WTC11 (cell line): ENCODE measurements at regions not wholly inside any gene's neighbourhood (a gene's known extent, or its start where the extent isn't known, plus 50 kb on each side); places are given as distances from the start of the nearest gene placed in this dataset.
A peak's percentile ranks its signal among the peaks of the same experiment; 100 is the strongest.

Source experiments
- ATAC-seq: fragments of 200-7000 bp; cut with Tn5 transposase; 2 replicates; pipeline ENCODE4 v1.10.0; 2021; ENCODE audit warnings: mild to moderate bottlenecking, moderate library complexity
- CTCF ChIA-PET: fragments of 300-600 bp; sonication (Branson Sonifier 250); formaldehyde crosslinking; loops from one replicate; lab custom pipeline; 2021; ENCODE audit warnings: antibody characterized with exemption; lab: Charles Lee
- POLR2A ChIA-PET: fragments of 350-600 bp; sonication (Branson Sonifier 250); formaldehyde crosslinking; loops from one replicate; lab custom pipeline; 2021; ENCODE audit warnings: antibody characterized with exemption; lab: Charles Lee
- DNase-seq: peaks from one replicate; pipeline ENCODE4 v3.0.0; 2021; ENCODE audit warnings: low spot score
- H3K27ac Mint-ChIP-seq: 2 replicates; pipeline ENCODE4 v1.8.0; 2021; ENCODE audit warnings: mixed read lengths
- H3K27me3 Mint-ChIP-seq: 2 replicates; pipeline ENCODE4 v1.8.0; 2021; ENCODE audit warnings: low read depth, mild to moderate bottlenecking, moderate library complexity, mixed read lengths
- H3K36me3 Mint-ChIP-seq: 2 replicates; pipeline ENCODE4 v1.8.0; 2021; ENCODE audit warnings: mixed read lengths
- H3K4me1 Mint-ChIP-seq: 2 replicates; pipeline ENCODE4 v1.8.0; 2022; ENCODE audit warnings: mixed read lengths
- H3K4me3 Mint-ChIP-seq: 2 replicates; pipeline ENCODE4 v1.8.0; 2021; ENCODE audit warnings: mild to moderate bottlenecking, moderate library complexity, mixed read lengths
- H3K9me3 Mint-ChIP-seq: 2 replicates; pipeline ENCODE4 v1.8.0; 2021; ENCODE audit warnings: mixed read lengths
- AFF4 ChIP-seq: sonication (generic); formaldehyde crosslinking; IDR thresholded peaks from 2 replicates; pipeline ENCODE4 v1.8.1; 2023; ENCODE audit warnings: mild to moderate bottlenecking, missing genetic modification reagents, borderline replicate concordance
- CREB1 ChIP-seq: sonication (generic); formaldehyde crosslinking; IDR thresholded peaks from 2 replicates; pipeline ENCODE4 v1.8.0; 2023; ENCODE audit warnings: mild to moderate bottlenecking, missing genetic modification reagents
- CREM ChIP-seq: sonication (generic); formaldehyde crosslinking; IDR thresholded peaks from 2 replicates; pipeline ENCODE4 v1.8.1; 2022; ENCODE audit warnings: mild to moderate bottlenecking, missing genetic modification reagents, moderate library complexity
- E2F5 ChIP-seq: sonication (generic); formaldehyde crosslinking; IDR thresholded peaks from 2 replicates; pipeline ENCODE4 v1.8.1; 2022; ENCODE audit warnings: mild to moderate bottlenecking, moderate library complexity, missing genetic modification reagents
- ESRRA ChIP-seq: sonication (generic); formaldehyde crosslinking; IDR thresholded peaks from 2 replicates; pipeline ENCODE4 v1.8.1; 2022; ENCODE audit warnings: mild to moderate bottlenecking, missing genetic modification reagents, borderline replicate concordance
- IRF1 ChIP-seq: sonication (generic); formaldehyde crosslinking; IDR thresholded peaks from 2 replicates; pipeline ENCODE4 v1.8.0; 2023; ENCODE audit warnings: missing genetic modification reagents
- TEAD4 ChIP-seq: sonication (generic); formaldehyde crosslinking; IDR thresholded peaks from 2 replicates; pipeline ENCODE4 v1.8.0; 2022; ENCODE audit warnings: mild to moderate bottlenecking, missing genetic modification reagents
- USF1 ChIP-seq: sonication (generic); formaldehyde crosslinking; IDR thresholded peaks from 2 replicates; pipeline ENCODE4 v1.8.0; 2022; ENCODE audit warnings: mild to moderate bottlenecking, missing genetic modification reagents
- ZNF281 ChIP-seq: sonication (generic); formaldehyde crosslinking; IDR thresholded peaks from 2 replicates; pipeline ENCODE4 v1.8.0; 2023; ENCODE audit warnings: mild to moderate bottlenecking, missing genetic modification reagents
- ZNF396 ChIP-seq: fragments of 250-450 bp; sonication (Bioruptor Pico); IDR thresholded peaks from 2 replicates; pipeline ENCODE4 v1.8.0; 2021; ENCODE audit warnings: mild to moderate bottlenecking, moderate library complexity, borderline replicate concordance
- TF ChIP-seq, protein P1 (sequence below): sonication (generic); formaldehyde crosslinking; IDR thresholded peaks from 2 replicates; pipeline ENCODE4 v1.8.1; 2022; ENCODE audit warnings: low read depth, mild to moderate bottlenecking, moderate library complexity, missing genetic modification reagents, borderline replicate concordance
- TF ChIP-seq, protein P2 (sequence below): sonication (generic); formaldehyde crosslinking; IDR thresholded peaks from 2 replicates; pipeline ENCODE4 v1.8.1; 2022; ENCODE audit warnings: missing genetic modification reagents, borderline replicate concordance
- TF ChIP-seq, protein P3 (sequence below): sonication (generic); formaldehyde crosslinking; IDR thresholded peaks from 2 replicates; pipeline ENCODE4 v1.8.1; 2022; ENCODE audit warnings: mild to moderate bottlenecking, missing genetic modification reagents, moderate library complexity, borderline replicate concordance
- TF ChIP-seq, protein P4 (sequence below): sonication (generic); formaldehyde crosslinking; IDR thresholded peaks from 2 replicates; pipeline ENCODE4 v1.8.1; 2023; ENCODE audit warnings: mild to moderate bottlenecking, missing genetic modification reagents, moderate library complexity
- TF ChIP-seq, protein P5 (sequence below): sonication (generic); formaldehyde crosslinking; IDR thresholded peaks from 2 replicates; pipeline ENCODE4 v1.8.0; 2022; ENCODE audit warnings: missing genetic modification reagents

DNA sequence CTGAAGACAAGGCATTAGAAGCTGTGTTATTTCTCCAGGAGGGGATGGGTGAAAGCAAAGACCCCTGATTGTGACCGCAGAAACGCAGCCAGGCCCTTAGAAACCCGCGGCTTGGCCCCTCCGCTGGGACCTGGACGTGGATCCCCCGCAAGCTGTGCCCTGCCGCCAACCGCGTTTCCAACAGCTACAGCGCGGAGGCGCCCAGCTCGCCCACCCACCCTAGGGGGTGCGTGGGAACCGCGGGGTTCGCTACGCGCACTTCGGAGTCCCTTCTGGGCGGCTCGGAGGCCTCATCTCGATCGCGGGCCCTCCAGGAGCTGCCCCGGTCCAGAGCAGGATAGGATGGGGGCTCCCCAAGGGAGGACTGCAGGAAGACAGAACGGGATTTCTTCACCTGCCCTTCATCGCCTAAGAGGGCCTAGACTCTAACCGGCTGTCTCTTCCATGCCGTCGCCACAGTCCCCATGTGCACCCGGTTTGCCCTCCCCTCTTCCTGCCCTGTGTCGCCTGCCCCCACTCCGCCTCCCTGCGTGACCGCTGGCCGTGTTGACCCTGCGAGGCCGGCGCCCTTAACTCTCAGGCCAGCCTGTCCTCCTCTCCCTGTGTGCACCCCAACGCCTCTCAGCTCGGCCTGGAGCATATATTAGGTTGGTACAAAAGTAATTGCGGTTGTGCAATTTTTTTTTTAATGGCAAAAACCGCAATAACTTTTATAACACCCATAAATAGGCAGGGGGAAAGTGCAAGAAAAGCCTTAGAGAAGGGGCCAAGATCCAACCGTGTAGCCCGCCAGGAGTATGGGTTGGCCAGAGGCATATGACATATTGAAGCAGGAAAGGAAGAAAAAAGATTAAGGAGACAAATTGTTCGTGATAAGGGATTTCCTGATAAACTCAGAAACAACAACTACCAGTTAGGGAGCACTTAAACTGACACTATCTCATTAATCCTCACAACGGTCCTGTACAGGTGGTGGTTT is 68.1 kb upstream of the FREM1 start:
- POLR2A ChIA-PET = no interaction called here
- Mint-ChIP-seq H3K4me1 (no peaks in the 10 kb centered on the region), H3K36me3 (no peaks in the 10 kb centered on the region), H3K27ac (no peak overlapping the region), H3K9me3 (peaks cover 2% of the 10 kb centered on the region; the same call in 1 of the 2 replicates), H3K27me3 (no peaks in the 10 kb centered on the region), H3K4me3 (no peak overlapping the region)
- CTCF ChIA-PET = interaction anchor here (1.5 kb wide), 1 partner anchor 157 kb away, joined by 5 read pairs; no protein-coding TSS in a partner anchor
- ATAC-seq = peak; percentile 43
- DNase-seq = no peak
- TF ChIP-seq, protein P1, sequence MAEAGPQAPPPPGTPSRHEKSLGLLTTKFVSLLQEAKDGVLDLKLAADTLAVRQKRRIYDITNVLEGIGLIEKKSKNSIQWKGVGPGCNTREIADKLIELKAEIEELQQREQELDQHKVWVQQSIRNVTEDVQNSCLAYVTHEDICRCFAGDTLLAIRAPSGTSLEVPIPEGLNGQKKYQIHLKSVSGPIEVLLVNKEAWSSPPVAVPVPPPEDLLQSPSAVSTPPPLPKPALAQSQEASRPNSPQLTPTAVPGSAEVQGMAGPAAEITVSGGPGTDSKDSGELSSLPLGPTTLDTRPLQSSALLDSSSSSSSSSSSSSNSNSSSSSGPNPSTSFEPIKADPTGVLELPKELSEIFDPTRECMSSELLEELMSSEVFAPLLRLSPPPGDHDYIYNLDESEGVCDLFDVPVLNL (CRISPR knock-in tag) = no peak
- TF ChIP-seq CREB1 (CRISPR knock-in tag) = no peak
- TF ChIP-seq E2F5 (CRISPR knock-in tag) = no peak
- TF ChIP-seq USF1 (CRISPR knock-in tag) = no peak
- TF ChIP-seq, protein P2, sequence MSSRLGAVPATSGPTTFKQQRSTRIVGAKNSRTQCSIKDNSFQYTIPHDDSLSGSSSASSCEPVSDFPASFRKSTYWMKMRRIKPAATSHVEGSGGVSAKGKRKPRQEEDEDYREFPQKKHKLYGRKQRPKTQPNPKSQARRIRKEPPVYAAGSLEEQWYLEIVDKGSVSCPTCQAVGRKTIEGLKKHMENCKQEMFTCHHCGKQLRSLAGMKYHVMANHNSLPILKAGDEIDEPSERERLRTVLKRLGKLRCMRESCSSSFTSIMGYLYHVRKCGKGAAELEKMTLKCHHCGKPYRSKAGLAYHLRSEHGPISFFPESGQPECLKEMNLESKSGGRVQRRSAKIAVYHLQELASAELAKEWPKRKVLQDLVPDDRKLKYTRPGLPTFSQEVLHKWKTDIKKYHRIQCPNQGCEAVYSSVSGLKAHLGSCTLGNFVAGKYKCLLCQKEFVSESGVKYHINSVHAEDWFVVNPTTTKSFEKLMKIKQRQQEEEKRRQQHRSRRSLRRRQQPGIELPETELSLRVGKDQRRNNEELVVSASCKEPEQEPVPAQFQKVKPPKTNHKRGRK (CRISPR knock-in tag) = no peak
- TF ChIP-seq TEAD4 (CRISPR knock-in tag) = no peak
- TF ChIP-seq, protein P3, sequence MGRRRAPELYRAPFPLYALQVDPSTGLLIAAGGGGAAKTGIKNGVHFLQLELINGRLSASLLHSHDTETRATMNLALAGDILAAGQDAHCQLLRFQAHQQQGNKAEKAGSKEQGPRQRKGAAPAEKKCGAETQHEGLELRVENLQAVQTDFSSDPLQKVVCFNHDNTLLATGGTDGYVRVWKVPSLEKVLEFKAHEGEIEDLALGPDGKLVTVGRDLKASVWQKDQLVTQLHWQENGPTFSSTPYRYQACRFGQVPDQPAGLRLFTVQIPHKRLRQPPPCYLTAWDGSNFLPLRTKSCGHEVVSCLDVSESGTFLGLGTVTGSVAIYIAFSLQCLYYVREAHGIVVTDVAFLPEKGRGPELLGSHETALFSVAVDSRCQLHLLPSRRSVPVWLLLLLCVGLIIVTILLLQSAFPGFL (CRISPR knock-in tag) = no peak
- TF ChIP-seq, protein P4, sequence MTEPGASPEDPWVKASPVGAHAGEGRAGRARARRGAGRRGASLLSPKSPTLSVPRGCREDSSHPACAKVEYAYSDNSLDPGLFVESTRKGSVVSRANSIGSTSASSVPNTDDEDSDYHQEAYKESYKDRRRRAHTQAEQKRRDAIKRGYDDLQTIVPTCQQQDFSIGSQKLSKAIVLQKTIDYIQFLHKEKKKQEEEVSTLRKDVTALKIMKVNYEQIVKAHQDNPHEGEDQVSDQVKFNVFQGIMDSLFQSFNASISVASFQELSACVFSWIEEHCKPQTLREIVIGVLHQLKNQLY (CRISPR knock-in tag) = no peak
- no peak for TF ChIP-seq ZNF396 (CRISPR knock-in tag)
- TF ChIP-seq, protein P5, sequence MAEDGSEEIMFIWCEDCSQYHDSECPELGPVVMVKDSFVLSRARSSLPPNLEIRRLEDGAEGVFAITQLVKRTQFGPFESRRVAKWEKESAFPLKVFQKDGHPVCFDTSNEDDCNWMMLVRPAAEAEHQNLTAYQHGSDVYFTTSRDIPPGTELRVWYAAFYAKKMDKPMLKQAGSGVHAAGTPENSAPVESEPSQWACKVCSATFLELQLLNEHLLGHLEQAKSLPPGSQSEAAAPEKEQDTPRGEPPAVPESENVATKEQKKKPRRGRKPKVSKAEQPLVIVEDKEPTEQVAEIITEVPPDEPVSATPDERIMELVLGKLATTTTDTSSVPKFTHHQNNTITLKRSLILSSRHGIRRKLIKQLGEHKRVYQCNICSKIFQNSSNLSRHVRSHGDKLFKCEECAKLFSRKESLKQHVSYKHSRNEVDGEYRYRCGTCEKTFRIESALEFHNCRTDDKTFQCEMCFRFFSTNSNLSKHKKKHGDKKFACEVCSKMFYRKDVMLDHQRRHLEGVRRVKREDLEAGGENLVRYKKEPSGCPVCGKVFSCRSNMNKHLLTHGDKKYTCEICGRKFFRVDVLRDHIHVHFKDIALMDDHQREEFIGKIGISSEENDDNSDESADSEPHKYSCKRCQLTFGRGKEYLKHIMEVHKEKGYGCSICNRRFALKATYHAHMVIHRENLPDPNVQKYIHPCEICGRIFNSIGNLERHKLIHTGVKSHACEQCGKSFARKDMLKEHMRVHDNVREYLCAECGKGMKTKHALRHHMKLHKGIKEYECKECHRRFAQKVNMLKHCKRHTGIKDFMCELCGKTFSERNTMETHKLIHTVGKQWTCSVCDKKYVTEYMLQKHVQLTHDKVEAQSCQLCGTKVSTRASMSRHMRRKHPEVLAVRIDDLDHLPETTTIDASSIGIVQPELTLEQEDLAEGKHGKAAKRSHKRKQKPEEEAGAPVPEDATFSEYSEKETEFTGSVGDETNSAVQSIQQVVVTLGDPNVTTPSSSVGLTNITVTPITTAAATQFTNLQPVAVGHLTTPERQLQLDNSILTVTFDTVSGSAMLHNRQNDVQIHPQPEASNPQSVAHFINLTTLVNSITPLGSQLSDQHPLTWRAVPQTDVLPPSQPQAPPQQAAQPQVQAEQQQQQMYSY = no peak
- TF ChIP-seq ESRRA (CRISPR knock-in tag) = no peak
- TF ChIP-seq IRF1 (CRISPR knock-in tag) = no peak
- no peak for TF ChIP-seq CREM
- TF ChIP-seq ZNF281 (CRISPR knock-in tag) = no peak
- no peak for TF ChIP-seq AFF4
